Endothelial cell of umbilical vein (primary cell): ENCODE measurements at regions not wholly inside any gene's neighbourhood (a gene's known extent, or its start where the extent isn't known, plus 50 kb on each side); places are given as distances from the start of the nearest gene placed in this dataset.

Experiments
- BruUV-seq: library from RNA; stranded (reverse); fragments of 400-500 nt; replicated peaks from 2 replicates; lab custom pipeline; 2021; lab: Mats Ljungman, UMichigan
- CTCF ChIA-PET: fragments of 300-600, 350-600 bp; sonication (Branson Sonifier 250); formaldehyde crosslinking; loops from one replicate; lab custom pipeline; 2021; ENCODE audit warnings: antibody characterized with exemption, inconsistent platforms; lab: Charles Lee
- POLR2A ChIA-PET: fragments of 300-600, 350-600 bp; sonication (Branson Sonifier 250); formaldehyde crosslinking; loops from one replicate; lab custom pipeline; 2021; ENCODE audit warnings: antibody characterized with exemption, inconsistent platforms; lab: Charles Lee
- DNase-seq: peaks from one replicate; pipeline ENCODE4 v3.0.0-alpha.2; 2011; ENCODE audit warnings: low read depth, low spot score
- FAIRE-seq: peaks from 2 replicates; lab custom pipeline; 2011; peaks lifted over from hg19 to GRCh38; lab: Jason Lieb, UNC
- H2AFZ ChIP-seq: 2 replicates; pipeline ENCODE4 v1.6.0; 2012; ENCODE audit warnings: low read depth, low read length, control low read depth, inconsistent platforms
- H3K27ac ChIP-seq: 2 replicates; pipeline ENCODE4 v1.5.1; 2011; ENCODE audit warnings: low read depth, mild to moderate bottlenecking, control low read depth, low read length, moderate library complexity; ENCODE audit not compliant: insufficient read depth
- H3K27me3 ChIP-seq, 2 experiments: 2 replicates each; pipeline versions ENCODE4 v1.6.0 to v1.6.1; 2011; ENCODE audit warnings: low read length in 2 of 2, mixed read lengths in 1 of 2; ENCODE audit not compliant: control insufficient read depth in 2 of 2, insufficient read depth in 2 of 2
- H3K36me3 ChIP-seq, 2 experiments: 2 replicates in 1 of 2; 3 replicates in 1 of 2; pipeline ENCODE4 v1.5.1; 2011; ENCODE audit warnings: low read length in 2 of 2, mild to moderate bottlenecking in 1 of 2, moderate library complexity in 1 of 2; ENCODE audit not compliant: control insufficient read depth in 2 of 2, insufficient read depth in 2 of 2; ENCODE audit errors: extremely low read depth in 1 of 2
- H3K4me1 ChIP-seq: 3 replicates; pipeline ENCODE4 v1.5.1; 2011; ENCODE audit warnings: mild to moderate bottlenecking, low read length; ENCODE audit not compliant: control insufficient read depth, insufficient read depth; ENCODE audit errors: extremely low read depth
- H3K4me2 ChIP-seq: 2 replicates; pipeline ENCODE4 v1.6.1; 2011; ENCODE audit warnings: low read length, control low read depth, mixed read lengths; ENCODE audit not compliant: insufficient read depth
- H3K4me3 ChIP-seq, 3 experiments: fragments of 200-600 bp in 1 of 3; sonication (generic), shearing (Covaris generic) in 1 of 3; replicated peaks in 1 of 3; 2 replicates each; pipeline ENCODE4 v1.5.1; 2011 to 2016; ENCODE audit warnings: control low read depth in 3 of 3, low read length in 3 of 3, mild to moderate bottlenecking in 2 of 3, inconsistent platforms in 1 of 3, low read depth in 1 of 3, moderate library complexity in 1 of 3; ENCODE audit not compliant: insufficient read depth in 1 of 3
- H3K79me2 ChIP-seq: 2 replicates; pipeline ENCODE4 v1.6.0; 2012; ENCODE audit warnings: low read length, inconsistent platforms; ENCODE audit not compliant: control insufficient read depth, insufficient read depth
- H3K9ac ChIP-seq: replicated peaks from 2 replicates; pipeline ENCODE3; 2011; ENCODE audit warnings: low read length, control low read depth; ENCODE audit not compliant: insufficient read depth; ENCODE audit errors: extremely low read depth
- H3K9me1 ChIP-seq: replicated peaks from 3 replicates; pipeline ENCODE4 v1.6.0; 2011; ENCODE audit warnings: mild to moderate bottlenecking, low read length; ENCODE audit not compliant: control insufficient read depth, insufficient read depth; ENCODE audit errors: extremely low read depth
- H3K9me3 ChIP-seq: replicated peaks from 2 replicates; pipeline ENCODE4 v1.5.1; 2012; ENCODE audit warnings: low read length, inconsistent platforms; ENCODE audit not compliant: control insufficient read depth, insufficient read depth
- H4K20me1 ChIP-seq: replicated peaks from 2 replicates; pipeline ENCODE3; 2011; ENCODE audit warnings: mild to moderate bottlenecking, low read length; ENCODE audit not compliant: control insufficient read depth, insufficient read depth; ENCODE audit errors: extremely low read depth
- CTCF ChIP-seq, 2 donors: IDR thresholded peaks; 1 replicate in 1 of 2; 2 replicates in 1 of 2; pipeline ENCODE4 v1.5.1; 2011; ENCODE audit warnings: low read length in 2 of 2, mild to moderate bottlenecking in 2 of 2, moderate library complexity in 2 of 2, control low read depth in 1 of 2, inconsistent platforms in 1 of 2, low read depth in 1 of 2; ENCODE audit not compliant: insufficient read depth in 1 of 2; ENCODE audit errors: extremely low read depth in 1 of 2
- EZH2 ChIP-seq: IDR thresholded peaks from 2 replicates; pipeline ENCODE4 v1.6.1; 2012; ENCODE audit warnings: borderline replicate concordance, low read depth, mild to moderate bottlenecking, moderate library complexity, low read length, inconsistent platforms; ENCODE audit not compliant: severe bottlenecking
- FOS ChIP-seq: IDR thresholded peaks from 2 replicates; pipeline ENCODE4 v1.6.1; 2011; ENCODE audit warnings: mild to moderate bottlenecking, low read length, moderate library complexity, borderline replicate concordance; ENCODE audit not compliant: insufficient read depth
- GATA2 ChIP-seq: IDR thresholded peaks from 2 replicates; pipeline ENCODE4 v1.7.0; 2011; ENCODE audit warnings: low read depth, mild to moderate bottlenecking, moderate library complexity, mixed read lengths, low read length; ENCODE audit not compliant: insufficient read length, insufficient read depth
- JUN ChIP-seq: IDR thresholded peaks from 2 replicates; pipeline ENCODE4 v1.6.1; 2011; ENCODE audit warnings: borderline replicate concordance, low read depth; ENCODE audit not compliant: insufficient read length, insufficient read depth
- MAX ChIP-seq: IDR thresholded peaks from 2 replicates; pipeline ENCODE4 v1.6.1; 2011; ENCODE audit not compliant: insufficient read depth, insufficient read length
- MYC ChIP-seq: IDR thresholded peaks from one replicate; pipeline ENCODE4 v1.6.1; 2011; ENCODE audit warnings: mild to moderate bottlenecking, low read depth, low read length
- POLR2A ChIP-seq: IDR thresholded peaks from 2 replicates; pipeline ENCODE4 v1.6.1; 2012; ENCODE audit warnings: low read depth, mild to moderate bottlenecking, control low read depth, low read length
- POLR2AphosphoS5 ChIP-seq: IDR thresholded peaks from 2 replicates; pipeline ENCODE4 v1.6.1; 2012; ENCODE audit warnings: low read depth, mild to moderate bottlenecking, control low read depth, low read length, moderate library complexity; ENCODE audit not compliant: insufficient read depth
- dilution Hi-C: fragments of 300-500 bp; cut with MboI; formaldehyde crosslinking; loops from one replicate; pipeline ENCODE4 v1.15.0; 2019; ENCODE audit warnings: low sequenced_read_pairs; ENCODE audit not compliant: extremely low pct_ligation_motif_present
- intact Hi-C: fragments of 100-400 bp; cut with micrococcal nuclease; formaldehyde crosslinking; loops from one replicate; pipeline ENCODE4 v1.10.0; 2022

GRCh38 chr10:78772486-78772885, 296.3 kb upstream of the ZMIZ1 start:
- H3K9me3 ChIP-seq = no peaks in the 10 kb centered on the region
- peaks cover 0 to 1% of the 10 kb centered on the region in 2 experiments for H3K27me3 ChIP-seq
- DNase-seq (no peak), FAIRE-seq (no peak)
- POLR2A ChIA-PET = no interaction called here
- H3K27ac ChIP-seq = no peak overlapping the region
- no peaks in the 10 kb centered on the region for H3K36me3 ChIP-seq
- no peak overlapping the region for H3K4me3 ChIP-seq
- no peaks in the 10 kb centered on the region for H3K79me2 ChIP-seq
- H3K9me1 ChIP-seq = no peaks in the 10 kb centered on the region
- TF ChIP-seq MAX (no peak), POLR2AphosphoS5 (no peak), CTCF (IDR thresholded peaks at IDR 0.05; ENCODE audit: extremely low read depth in 1 of 2, insufficient read depth in 1 of 2, low read depth in 1 of 2, low read length in 2 of 2) (no peak), MYC (no peak)
- dilution Hi-C loops = no loop called here
- no TSS peak for BruUV-seq
- CTCF ChIA-PET = interaction anchor here (1.5 kb wide), 1 partner anchor 36 kb away, joined by 3 read pairs; no protein-coding TSS in a partner anchor
- no peaks in the 10 kb centered on the region for H4K20me1 ChIP-seq
- H3K4me2 ChIP-seq = no peak overlapping the region
- H3K9ac ChIP-seq = no peak overlapping the region
- no peak overlapping the region for H2AFZ ChIP-seq
- no peaks in the 10 kb centered on the region for H3K4me1 ChIP-seq
- intact Hi-C loops = no loop called here

GRCh38 chr10:78772986-78773530, 295.7 kb upstream of the ZMIZ1 start:
- FAIRE-seq (no peak), DNase-seq (no peak)
- no peak overlapping the region for H3K9ac ChIP-seq
- no peak overlapping the region for H3K4me3 ChIP-seq
- ChIA-PET POLR2A (no interaction called here), CTCF (interaction anchor here (1.5 kb wide), 1 partner anchor 36 kb away, joined by 3 read pairs; no protein-coding TSS in a partner anchor)
- dilution Hi-C loops = no loop called here
- no peaks in the 10 kb centered on the region for H3K36me3 ChIP-seq
- H3K27ac ChIP-seq = no peak overlapping the region
- H3K27me3 ChIP-seq = peaks cover 1 to 3% of the 10 kb centered on the region in 2 experiments
- no peaks in the 10 kb centered on the region for H4K20me1 ChIP-seq
- no peak for TF ChIP-seq JUN
- no peak for TF ChIP-seq MAX
- no peak for TF ChIP-seq MYC
- no peak for TF ChIP-seq POLR2AphosphoS5
- TF ChIP-seq CTCF (IDR thresholded peaks at IDR 0.05; ENCODE audit: extremely low read depth in 1 of 2, insufficient read depth in 1 of 2, low read depth in 1 of 2, low read length in 2 of 2) = no peak
- no peak for TF ChIP-seq POLR2A
- TF ChIP-seq FOS = no peak
- TF ChIP-seq EZH2 = no peak
- no peak for TF ChIP-seq GATA2
- H2AFZ ChIP-seq = no peak overlapping the region
- no TSS peak for BruUV-seq
- no peaks in the 10 kb centered on the region for H3K9me3 ChIP-seq
- H3K4me1 ChIP-seq = no peaks in the 10 kb centered on the region
- no peaks in the 10 kb centered on the region for H3K9me1 ChIP-seq
- no peaks in the 10 kb centered on the region for H3K79me2 ChIP-seq
- H3K4me2 ChIP-seq = no peak overlapping the region
- intact Hi-C loops = no loop called here
